GM10248 (cell line): ENCODE measurements at regions not wholly inside any gene's neighbourhood (a gene's known extent, or its start where the extent isn't known, plus 50 kb on each side); places are given as distances from the start of the nearest gene placed in this dataset.

ENCODE experiments used
- CTCF ChIA-PET: fragments of 300-600 bp; sonication (Branson Sonifier 250); formaldehyde crosslinking; extraction: SDS; loops from one replicate; lab custom pipeline; 2021; ENCODE audit warnings: antibody characterized with exemption; lab: Yijun Ruan, JAX
- POLR2A ChIA-PET: fragments of 350-650 bp; sonication (Branson Sonifier 250); formaldehyde crosslinking; extraction: SDS; loops from one replicate; lab custom pipeline; 2020; ENCODE audit warnings: antibody characterized with exemption; lab: Yijun Ruan, JAX
- DNase-seq: peaks from one replicate; pipeline ENCODE4 v3.0.0; 2012; ENCODE audit errors: extremely low spot score
- TF ChIP-seq, protein P1 (sequence below): IDR thresholded peaks from 2 replicates; pipeline ENCODE4 v1.5.1; 2012; ENCODE audit warnings: mild to moderate bottlenecking, low read depth; ENCODE audit errors: extremely low read depth, missing control alignments, control extremely low read depth

DNA sequence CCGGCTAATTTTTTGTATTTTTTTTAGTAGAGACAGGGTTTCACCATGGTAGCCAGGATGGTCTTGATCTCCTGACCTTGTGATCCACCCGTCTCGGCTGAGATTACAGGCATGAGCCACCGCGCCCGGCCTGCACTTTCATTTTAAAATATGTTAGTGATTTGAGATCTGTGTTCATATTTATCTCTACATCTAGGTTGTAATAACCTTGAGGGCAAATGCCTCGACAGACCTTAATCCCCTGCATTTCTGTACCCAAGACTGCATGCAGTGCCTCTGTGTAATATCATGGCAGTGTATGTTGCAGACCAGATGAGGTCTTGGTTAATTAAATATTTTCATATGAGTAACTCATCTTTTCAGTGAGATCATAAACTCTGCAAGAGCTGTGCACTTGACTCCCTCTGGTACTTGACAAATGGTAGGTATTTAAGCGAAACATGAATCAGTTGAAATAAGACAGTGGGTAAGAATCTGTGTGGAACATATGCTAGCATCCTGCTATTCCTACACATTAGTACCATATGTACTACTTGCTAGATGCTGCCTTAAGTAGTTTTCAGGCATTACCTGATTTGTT is 673.9 kb upstream of the ANKRD30A start:
- TF ChIP-seq, protein P1, sequence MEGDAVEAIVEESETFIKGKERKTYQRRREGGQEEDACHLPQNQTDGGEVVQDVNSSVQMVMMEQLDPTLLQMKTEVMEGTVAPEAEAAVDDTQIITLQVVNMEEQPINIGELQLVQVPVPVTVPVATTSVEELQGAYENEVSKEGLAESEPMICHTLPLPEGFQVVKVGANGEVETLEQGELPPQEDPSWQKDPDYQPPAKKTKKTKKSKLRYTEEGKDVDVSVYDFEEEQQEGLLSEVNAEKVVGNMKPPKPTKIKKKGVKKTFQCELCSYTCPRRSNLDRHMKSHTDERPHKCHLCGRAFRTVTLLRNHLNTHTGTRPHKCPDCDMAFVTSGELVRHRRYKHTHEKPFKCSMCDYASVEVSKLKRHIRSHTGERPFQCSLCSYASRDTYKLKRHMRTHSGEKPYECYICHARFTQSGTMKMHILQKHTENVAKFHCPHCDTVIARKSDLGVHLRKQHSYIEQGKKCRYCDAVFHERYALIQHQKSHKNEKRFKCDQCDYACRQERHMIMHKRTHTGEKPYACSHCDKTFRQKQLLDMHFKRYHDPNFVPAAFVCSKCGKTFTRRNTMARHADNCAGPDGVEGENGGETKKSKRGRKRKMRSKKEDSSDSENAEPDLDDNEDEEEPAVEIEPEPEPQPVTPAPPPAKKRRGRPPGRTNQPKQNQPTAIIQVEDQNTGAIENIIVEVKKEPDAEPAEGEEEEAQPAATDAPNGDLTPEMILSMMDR: no peak
- ChIA-PET CTCF (no interaction called here), POLR2A (no interaction called here)
- no peak for DNase-seq

DNA sequence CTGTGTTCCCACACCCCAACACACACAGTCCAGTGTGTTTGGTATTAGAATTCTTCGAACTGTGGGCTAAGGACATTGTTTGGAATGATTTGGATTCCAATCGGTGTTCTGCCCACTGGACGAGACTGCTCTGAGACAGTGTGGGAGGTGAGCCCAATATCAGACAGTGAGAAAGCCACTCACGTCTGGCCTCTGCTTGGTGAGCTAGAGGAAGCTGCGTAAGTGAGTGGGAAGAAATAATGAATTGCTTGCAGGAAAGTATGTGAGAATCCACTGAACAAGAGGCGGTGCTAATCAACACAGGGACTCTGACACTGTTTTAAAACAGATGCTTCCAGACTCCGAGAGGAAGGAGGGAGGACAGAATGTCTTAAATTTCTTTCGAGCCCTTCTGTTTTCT is 675.0 kb upstream of the ANKRD30A start:
- POLR2A ChIA-PET: no interaction called here
- CTCF ChIA-PET: no interaction called here
- no peak for DNase-seq
- TF ChIP-seq, protein P1: no peak

DNA sequence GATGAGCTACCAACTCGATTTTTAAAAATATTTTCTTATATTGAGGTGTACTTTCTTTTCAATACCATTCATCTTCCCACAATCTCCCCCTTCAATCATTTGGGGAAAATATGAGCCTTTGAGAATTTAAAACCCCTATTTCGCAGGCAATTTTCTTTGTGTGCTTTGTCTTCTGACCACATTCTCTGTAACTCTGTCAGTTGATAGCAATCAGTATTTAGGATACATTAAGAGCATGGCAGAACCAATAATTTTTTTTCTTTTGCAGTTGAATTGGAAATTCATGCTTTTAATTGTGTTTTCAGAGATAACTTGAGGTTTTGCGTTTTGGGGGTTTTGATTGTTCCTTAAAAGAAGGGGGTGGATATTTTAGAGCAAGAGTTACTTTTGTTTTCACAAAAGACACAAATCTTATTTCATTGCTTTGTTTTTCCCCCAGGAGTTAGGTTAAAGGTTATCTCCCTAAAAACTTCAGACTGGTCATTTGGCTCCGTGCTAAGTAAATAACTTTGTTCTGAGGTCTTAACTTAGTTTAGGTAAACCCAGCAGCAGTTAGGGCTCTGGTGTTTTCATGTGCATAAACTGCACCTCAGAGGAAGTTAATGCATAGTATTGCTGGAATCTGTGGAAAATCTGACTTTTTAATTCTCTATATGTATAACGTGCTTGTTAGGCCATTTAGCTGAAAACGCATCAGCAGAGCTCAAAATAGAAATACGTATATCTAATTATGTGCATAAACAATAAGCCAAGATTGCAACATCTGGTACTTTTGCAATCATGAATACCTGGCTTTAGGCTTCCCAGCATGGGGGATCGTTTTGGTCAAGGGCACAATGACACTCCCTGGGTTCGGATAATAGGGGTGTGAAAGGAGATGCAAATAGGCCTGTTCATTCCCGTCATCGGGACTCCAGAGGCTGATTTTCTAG is 676.4 kb upstream of the ANKRD30A start:
- POLR2A ChIA-PET: no interaction called here
- TF ChIP-seq, protein P1: no peak
- CTCF ChIA-PET: no interaction called here
- DNase-seq: no peak

DNA sequence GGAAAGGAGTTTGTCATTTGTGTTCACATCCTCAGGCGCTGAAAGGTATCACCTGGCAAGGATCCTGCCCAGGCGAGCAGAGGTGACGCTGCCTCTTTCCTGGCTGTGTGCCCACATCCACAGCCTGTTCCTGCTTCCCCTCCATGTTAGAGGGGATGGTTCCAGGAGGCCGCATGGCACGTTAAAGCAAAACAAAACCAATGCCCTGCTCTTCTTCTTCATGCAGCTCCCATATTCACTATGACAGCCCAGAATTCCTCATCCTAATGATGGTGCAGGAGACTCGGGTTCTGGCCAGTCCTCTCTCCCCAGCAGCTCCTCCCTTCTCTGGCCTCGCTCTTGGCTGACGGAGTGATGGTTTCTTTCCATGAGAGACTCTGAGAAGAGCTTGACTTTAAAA is 678.5 kb upstream of the ANKRD30A start:
- TF ChIP-seq, protein P1: no peak
- CTCF ChIA-PET: no interaction called here
- POLR2A ChIA-PET: no interaction called here
- no peak for DNase-seq

DNA sequence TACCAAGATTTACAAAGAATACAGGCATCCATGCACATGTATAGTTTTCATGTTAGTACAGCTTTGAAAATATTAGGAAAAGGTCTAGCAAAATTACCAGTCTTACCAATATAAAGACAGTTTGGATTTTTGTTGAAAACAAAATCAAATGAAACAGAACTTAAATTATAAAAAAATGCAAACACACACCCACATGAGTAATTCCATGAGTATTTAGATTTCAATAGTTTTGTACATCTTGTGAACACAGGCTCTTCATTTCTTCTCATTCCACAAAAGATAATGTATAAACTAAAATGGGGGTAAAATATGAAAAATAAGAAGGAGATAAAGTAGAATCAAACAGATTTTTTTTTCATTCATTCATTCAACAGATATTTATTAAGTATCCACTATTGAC is 682.2 kb upstream of the ANKRD30A start:
- ChIA-PET POLR2A (no interaction called here), CTCF (no interaction called here)
- TF ChIP-seq, protein P1: no peak
- DNase-seq: no peak

DNA sequence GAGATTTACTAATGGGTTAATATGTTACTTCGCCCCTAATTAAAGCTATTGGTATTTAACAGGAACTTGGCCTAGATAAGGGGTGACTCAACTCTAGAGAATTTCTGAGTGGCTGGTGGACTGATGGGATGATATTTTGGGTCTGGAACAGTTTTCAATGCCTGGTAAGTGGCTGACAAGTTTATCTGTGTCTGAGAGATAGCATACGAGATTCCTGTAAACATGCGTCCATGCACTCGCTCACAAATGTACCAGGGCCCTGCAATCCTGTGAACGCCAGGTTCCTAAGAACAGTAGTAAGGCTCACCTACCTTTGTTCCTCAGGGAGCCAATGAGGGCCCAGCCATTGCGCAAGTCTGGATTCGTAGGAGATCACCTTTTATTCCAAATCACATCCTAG is 683.8 kb upstream of the ANKRD30A start:
- ChIA-PET CTCF (no interaction called here), POLR2A (no interaction called here)
- DNase-seq: no peak
- TF ChIP-seq, protein P1: no peak
